ENCODE measurements at regions not wholly inside any gene's neighbourhood (a gene's known extent, or its start where the extent isn't known, plus 50 kb on each side); places are given as distances from the start of the nearest gene placed in this dataset.

DNA sequence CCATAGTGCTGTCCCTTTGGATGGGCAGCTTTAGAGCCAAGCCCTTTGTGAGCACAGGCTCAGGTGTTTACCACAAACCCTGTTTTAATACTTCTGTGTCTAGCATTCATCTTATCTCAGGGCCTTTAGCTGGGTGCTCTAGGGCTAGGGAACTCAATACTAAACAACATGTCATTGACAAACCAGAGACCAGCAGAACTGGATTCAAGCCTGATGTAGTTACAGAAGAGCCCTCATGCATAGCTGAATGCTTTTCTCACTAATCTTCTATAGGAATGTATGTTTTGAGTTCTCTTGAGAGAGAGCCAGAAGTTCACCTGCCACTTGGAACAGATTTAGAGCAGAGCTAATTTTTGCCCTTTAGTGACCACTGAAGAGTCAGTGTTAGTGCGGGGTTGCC is 142.6 kb downstream of the DCK start:
- TF ChIP-seq, protein P1, sequence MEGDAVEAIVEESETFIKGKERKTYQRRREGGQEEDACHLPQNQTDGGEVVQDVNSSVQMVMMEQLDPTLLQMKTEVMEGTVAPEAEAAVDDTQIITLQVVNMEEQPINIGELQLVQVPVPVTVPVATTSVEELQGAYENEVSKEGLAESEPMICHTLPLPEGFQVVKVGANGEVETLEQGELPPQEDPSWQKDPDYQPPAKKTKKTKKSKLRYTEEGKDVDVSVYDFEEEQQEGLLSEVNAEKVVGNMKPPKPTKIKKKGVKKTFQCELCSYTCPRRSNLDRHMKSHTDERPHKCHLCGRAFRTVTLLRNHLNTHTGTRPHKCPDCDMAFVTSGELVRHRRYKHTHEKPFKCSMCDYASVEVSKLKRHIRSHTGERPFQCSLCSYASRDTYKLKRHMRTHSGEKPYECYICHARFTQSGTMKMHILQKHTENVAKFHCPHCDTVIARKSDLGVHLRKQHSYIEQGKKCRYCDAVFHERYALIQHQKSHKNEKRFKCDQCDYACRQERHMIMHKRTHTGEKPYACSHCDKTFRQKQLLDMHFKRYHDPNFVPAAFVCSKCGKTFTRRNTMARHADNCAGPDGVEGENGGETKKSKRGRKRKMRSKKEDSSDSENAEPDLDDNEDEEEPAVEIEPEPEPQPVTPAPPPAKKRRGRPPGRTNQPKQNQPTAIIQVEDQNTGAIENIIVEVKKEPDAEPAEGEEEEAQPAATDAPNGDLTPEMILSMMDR (conservative IDR thresholded peaks at IDR 0.05 in 1 of 2, IDR thresholded peaks at IDR 0.05 in 1 of 2; ENCODE audit: low read depth in 1 of 2, low read length in 2 of 2) = no peak
- TF ChIP-seq EZH2 (IDR thresholded peaks at IDR 0.05; ENCODE audit: low read length, missing control alignments) = no peak
